Activated CD8-positive, alpha-beta T cell treated with anti-CD3 and anti-CD28 coated beads, Interleukin-2, amount 10 ng/mL, durations not matched to agents 7 days and 5 days (primary cell): ENCODE measurements at regions not wholly inside any gene's neighbourhood (a gene's known extent, or its start where the extent isn't known, plus 50 kb on each side); places are given as distances from the start of the nearest gene placed in this dataset.

ENCODE experiments used
- ATAC-seq: fragments of 150-1000 bp; cut with Tn5 transposase; one replicate; pipeline ENCODE4 v1.10.0; 2021; ENCODE audit warnings: moderate library complexity
- CTCF ChIA-PET: fragments of 350-600 bp; sonication (Branson Sonifier 250); formaldehyde crosslinking; loops from one replicate; lab custom pipeline; 2021; ENCODE audit warnings: antibody characterized with exemption; lab: Charles Lee
- POLR2A ChIA-PET: fragments of 350-600 bp; sonication (Branson Sonifier 250); formaldehyde crosslinking; loops from one replicate; lab custom pipeline; 2021; ENCODE audit warnings: antibody characterized with exemption; lab: Charles Lee
- DNase-seq: peaks from one replicate; pipeline ENCODE4 v3.0.0-alpha.2; 2020
- H3K27ac Mint-ChIP-seq: one replicate; pipeline ENCODE4 v1.8.0; 2021; ENCODE audit warnings: mild to moderate bottlenecking, mixed read lengths
- H3K27me3 Mint-ChIP-seq: one replicate; pipeline ENCODE4 v1.8.0; 2021; ENCODE audit warnings: low read depth, mixed read lengths
- H3K36me3 Mint-ChIP-seq: one replicate; pipeline ENCODE4 v1.8.0; 2021; ENCODE audit warnings: low read depth, mixed read lengths
- H3K4me1 Mint-ChIP-seq: one replicate; pipeline ENCODE4 v1.8.0; 2021; ENCODE audit warnings: low read depth, mixed read lengths
- H3K4me3 Mint-ChIP-seq: one replicate; pipeline ENCODE4 v1.8.0; 2021; ENCODE audit warnings: mild to moderate bottlenecking, mixed read lengths
- H3K9me3 Mint-ChIP-seq: one replicate; pipeline ENCODE4 v1.8.0; 2022; ENCODE audit warnings: mixed read lengths; ENCODE audit not compliant: insufficient read depth

GRCh38 chr14:82447586-82447985, 913.9 kb upstream of the SEL1L start:
- no peaks in the 10 kb centered on the region for H3K9me3 Mint-ChIP-seq
- no peaks in the 10 kb centered on the region for H3K27me3 Mint-ChIP-seq
- DNase-seq, result no peak
- no peaks in the 10 kb centered on the region for H3K36me3 Mint-ChIP-seq
- POLR2A ChIA-PET, result no interaction called here
- no peak for ATAC-seq
- H3K4me3 Mint-ChIP-seq, result no peak overlapping the region
- H3K4me1 Mint-ChIP-seq, result no peaks in the 10 kb centered on the region
- CTCF ChIA-PET, result interaction anchor here (0.7 kb wide), 1 partner anchor 1953 kb away, joined by 3 read pairs; no protein-coding TSS in a partner anchor
- no peak overlapping the region for H3K27ac Mint-ChIP-seq

DNA sequence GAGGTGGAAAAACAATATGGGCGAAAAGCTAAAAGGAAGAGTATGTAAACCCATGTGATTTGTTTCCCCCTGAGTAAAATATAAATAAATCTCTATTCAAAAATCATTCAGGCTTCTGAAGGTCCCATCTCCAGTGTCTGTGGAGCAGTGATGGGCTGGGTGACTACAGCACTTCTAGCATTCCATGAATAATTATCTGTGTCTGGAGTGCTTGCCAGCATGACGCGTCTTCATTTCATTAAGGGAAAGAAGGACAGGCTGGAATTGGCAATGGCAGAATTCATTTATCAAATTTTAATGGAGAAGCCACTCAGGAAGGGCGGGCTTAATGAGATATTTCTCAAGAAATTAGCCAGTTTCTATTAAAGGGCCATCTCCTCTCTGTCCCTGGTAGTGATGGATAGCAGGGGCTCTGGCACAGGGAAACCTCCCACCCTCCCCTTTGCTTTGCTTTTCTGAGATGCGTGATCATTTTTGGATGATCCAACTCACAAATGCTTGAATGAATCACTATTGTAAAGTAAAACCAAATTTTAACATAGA, 916.3 kb upstream of the SEL1L start:
- Mint-ChIP-seq H3K9me3 (no peaks in the 10 kb centered on the region), H3K4me3 (no peak overlapping the region), H3K4me1 (no peaks in the 10 kb centered on the region), H3K27me3 (no peaks in the 10 kb centered on the region), H3K27ac (no peak overlapping the region), H3K36me3 (no peaks in the 10 kb centered on the region)
- DNase-seq (no peak), ATAC-seq (no peak)
- CTCF ChIA-PET, result no interaction called here
- POLR2A ChIA-PET, result no interaction called here

- no peaks in the 10 kb centered on the region for H3K36me3 Mint-ChIP-seq
- ChIA-PET POLR2A (no interaction called here), CTCF (no interaction called here)
- no peaks in the 10 kb centered on the region for H3K4me1 Mint-ChIP-seq
- H3K4me3 Mint-ChIP-seq, result no peak overlapping the region
- H3K27ac Mint-ChIP-seq, result no peak overlapping the region
- DNase-seq, result no peak
- H3K27me3 Mint-ChIP-seq, result no peaks in the 10 kb centered on the region
- ATAC-seq, result no peak
- no peaks in the 10 kb centered on the region for H3K9me3 Mint-ChIP-seq
These were observed 918.0 kb upstream of the SEL1L start for GRCh38 chr14:82451675-82452074.

DNA sequence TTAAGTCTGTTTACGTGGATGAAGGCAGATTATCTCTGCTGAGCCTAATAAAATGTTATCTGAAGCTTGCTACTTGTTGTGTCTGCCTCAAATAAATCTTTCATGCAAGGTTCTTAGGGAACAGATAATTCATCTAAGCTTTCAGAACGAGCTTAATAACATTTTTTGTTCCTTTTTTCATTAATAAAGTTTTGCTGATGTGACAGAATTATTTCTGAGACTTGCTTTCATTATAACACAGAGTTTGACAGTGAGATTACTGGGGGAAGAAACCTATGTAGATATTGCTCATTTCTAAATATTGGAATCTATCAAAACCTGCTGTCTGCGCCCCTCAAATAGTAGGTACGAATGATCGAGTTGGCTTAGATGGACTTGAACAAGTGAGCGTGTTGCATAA, 948.7 kb upstream of the SEL1L start:
- Mint-ChIP-seq H3K36me3 (no peaks in the 10 kb centered on the region), H3K4me1 (no peaks in the 10 kb centered on the region), H3K9me3 (peaks cover 13% of the 10 kb centered on the region), H3K27ac (no peak overlapping the region), H3K4me3 (no peak overlapping the region), H3K27me3 (no peaks in the 10 kb centered on the region)
- DNase-seq (no peak), ATAC-seq (no peak)
- POLR2A ChIA-PET, result no interaction called here
- CTCF ChIA-PET, result no interaction called here

DNA sequence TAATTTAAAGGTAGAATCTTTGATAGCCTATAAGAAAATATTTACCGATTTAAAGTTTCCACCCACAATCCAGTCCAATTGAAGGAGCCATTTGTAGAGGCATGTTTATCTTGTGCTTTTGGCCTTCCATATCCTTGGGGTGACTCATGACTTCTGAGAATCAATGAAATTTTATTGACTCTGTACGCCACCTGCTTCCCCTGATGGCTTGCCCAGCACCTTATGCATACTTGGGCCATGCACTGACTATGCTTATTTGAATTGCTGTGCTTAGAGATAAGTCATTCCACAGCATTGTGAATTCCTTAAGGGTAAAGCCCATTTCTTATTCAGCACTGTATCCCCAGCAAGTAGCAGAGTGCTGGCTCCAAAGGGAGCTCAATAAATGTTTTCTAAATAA, 954.8 kb upstream of the SEL1L start:
- no peak overlapping the region for H3K27ac Mint-ChIP-seq
- ChIA-PET CTCF (no interaction called here), POLR2A (no interaction called here)
- no peaks in the 10 kb centered on the region for H3K36me3 Mint-ChIP-seq
- no peaks in the 10 kb centered on the region for H3K4me1 Mint-ChIP-seq
- H3K27me3 Mint-ChIP-seq, result no peaks in the 10 kb centered on the region
- DNase-seq (no peak), ATAC-seq (no peak)
- no peak overlapping the region for H3K4me3 Mint-ChIP-seq
- no peaks in the 10 kb centered on the region for H3K9me3 Mint-ChIP-seq

GRCh38 chr14:82490397-82490796, 956.7 kb upstream of the SEL1L start:
- Mint-ChIP-seq H3K9me3 (no peaks in the 10 kb centered on the region), H3K27me3 (no peaks in the 10 kb centered on the region), H3K4me1 (no peaks in the 10 kb centered on the region), H3K27ac (no peak overlapping the region), H3K36me3 (no peaks in the 10 kb centered on the region), H3K4me3 (no peak overlapping the region)
- DNase-seq, result no peak
- no peak for ATAC-seq
- POLR2A ChIA-PET, result no interaction called here
- CTCF ChIA-PET, result no interaction called here

DNA sequence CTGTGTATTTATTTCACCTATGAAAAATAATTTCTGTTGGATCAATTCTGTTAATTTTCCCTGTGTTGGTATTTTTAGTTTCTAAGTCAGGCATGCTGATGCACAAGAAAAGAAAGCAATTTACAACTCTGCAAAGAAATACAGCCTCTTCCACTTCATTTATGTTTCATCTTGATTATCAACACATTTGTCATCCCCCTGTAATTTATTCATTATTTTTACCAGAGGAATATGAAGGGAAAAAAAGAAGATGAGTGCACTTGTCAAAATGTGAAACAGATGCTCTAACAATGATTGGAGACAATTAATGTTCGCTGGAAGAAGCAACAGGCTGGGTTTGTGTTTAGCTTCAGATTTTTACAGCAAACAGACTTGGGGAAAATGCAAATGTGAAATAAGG, 958.5 kb upstream of the SEL1L start:
- ATAC-seq, result no peak
- no peaks in the 10 kb centered on the region for H3K4me1 Mint-ChIP-seq
- no peak for DNase-seq
- H3K27me3 Mint-ChIP-seq, result no peaks in the 10 kb centered on the region
- no peak overlapping the region for H3K27ac Mint-ChIP-seq
- POLR2A ChIA-PET, result no interaction called here
- CTCF ChIA-PET, result interaction anchor here (1.6 kb wide), 1 partner anchor 10 kb away, joined by 3 read pairs; no protein-coding TSS in a partner anchor
- no peak overlapping the region for H3K4me3 Mint-ChIP-seq
- H3K36me3 Mint-ChIP-seq, result no peaks in the 10 kb centered on the region
- H3K9me3 Mint-ChIP-seq, result peaks cover 5% of the 10 kb centered on the region

DNA sequence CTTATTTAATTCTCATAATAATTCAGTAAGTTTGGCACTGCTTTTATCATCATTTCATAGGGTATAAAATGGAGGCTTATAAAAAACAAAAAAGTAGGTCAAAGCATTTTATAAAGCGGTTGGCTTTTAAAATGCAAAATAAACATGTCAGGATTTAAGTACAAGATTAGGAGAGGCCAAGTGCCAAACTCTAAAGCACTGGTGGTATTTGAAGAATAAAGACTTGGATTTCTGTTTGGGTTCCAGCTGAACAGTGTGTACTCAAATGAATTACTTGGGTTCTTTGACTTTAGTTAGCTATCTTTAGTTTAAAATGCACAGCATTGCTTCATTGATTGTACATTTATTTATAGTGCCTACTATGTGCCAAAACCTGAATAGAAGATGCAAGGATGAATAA, 966.6 kb upstream of the SEL1L start:
- no peak overlapping the region for H3K27ac Mint-ChIP-seq
- H3K9me3 Mint-ChIP-seq, result peaks cover 9% of the 10 kb centered on the region
- no peaks in the 10 kb centered on the region for H3K27me3 Mint-ChIP-seq
- ChIA-PET CTCF (no interaction called here), POLR2A (no interaction called here)
- DNase-seq (no peak), ATAC-seq (no peak)
- no peaks in the 10 kb centered on the region for H3K4me1 Mint-ChIP-seq
- H3K4me3 Mint-ChIP-seq, result no peak overlapping the region
- H3K36me3 Mint-ChIP-seq, result no peaks in the 10 kb centered on the region

DNA sequence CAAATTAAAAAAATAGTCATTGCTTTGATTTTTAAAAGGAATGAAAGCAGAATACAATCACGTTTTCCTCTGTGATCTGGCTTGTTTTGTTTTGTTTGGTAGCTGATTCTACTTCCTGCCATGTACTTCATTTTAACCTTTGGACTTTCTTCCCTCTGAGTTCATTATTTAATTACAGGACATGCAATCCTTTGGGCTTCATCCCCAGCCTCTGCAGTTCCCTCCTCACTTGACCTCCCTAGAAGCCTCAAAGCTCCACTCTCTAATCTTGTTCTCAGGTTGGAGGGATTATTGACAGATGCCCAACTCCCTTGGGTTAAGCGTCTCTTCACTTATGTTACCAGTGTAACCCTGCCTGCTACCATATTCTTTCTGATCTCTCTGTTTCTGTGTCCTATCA, 967.9 kb upstream of the SEL1L start:
- Mint-ChIP-seq H3K27ac (no peak overlapping the region), H3K9me3 (peaks cover 5% of the 10 kb centered on the region), H3K4me1 (no peaks in the 10 kb centered on the region), H3K36me3 (no peaks in the 10 kb centered on the region), H3K4me3 (no peak overlapping the region), H3K27me3 (no peaks in the 10 kb centered on the region)
- POLR2A ChIA-PET, result no interaction called here
- ATAC-seq (no peak), DNase-seq (no peak)
- CTCF ChIA-PET, result no interaction called here

GRCh38 chr14:82502043-82502442, 968.4 kb upstream of the SEL1L start:
- Mint-ChIP-seq H3K4me1 (no peaks in the 10 kb centered on the region), H3K27me3 (no peaks in the 10 kb centered on the region), H3K27ac (no peak overlapping the region), H3K9me3 (peaks cover 4% of the 10 kb centered on the region), H3K4me3 (no peak overlapping the region), H3K36me3 (no peaks in the 10 kb centered on the region)
- ChIA-PET CTCF (interaction anchor here (0.8 kb wide), 1 partner anchor 9 kb away, joined by 3 read pairs; no protein-coding TSS in a partner anchor), POLR2A (no interaction called here)
- no peak for ATAC-seq
- no peak for DNase-seq

GRCh38 chr14:82504894-82505293, 971.2 kb upstream of the SEL1L start:
- Mint-ChIP-seq H3K4me1 (no peaks in the 10 kb centered on the region), H3K9me3 (peaks cover 4% of the 10 kb centered on the region), H3K27me3 (no peaks in the 10 kb centered on the region), H3K4me3 (no peak overlapping the region), H3K27ac (no peak overlapping the region), H3K36me3 (no peaks in the 10 kb centered on the region)
- no peak for DNase-seq
- ATAC-seq, result no peak
- ChIA-PET POLR2A (no interaction called here), CTCF (no interaction called here)

GRCh38 chr14:82510007-82510406, 976.4 kb upstream of the SEL1L start:
- H3K9me3 Mint-ChIP-seq, result no peaks in the 10 kb centered on the region
- no peak overlapping the region for H3K27ac Mint-ChIP-seq
- H3K27me3 Mint-ChIP-seq, result no peaks in the 10 kb centered on the region
- no peaks in the 10 kb centered on the region for H3K36me3 Mint-ChIP-seq
- no peak for DNase-seq
- no peaks in the 10 kb centered on the region for H3K4me1 Mint-ChIP-seq
- ChIA-PET POLR2A (no interaction called here), CTCF (no interaction called here)
- ATAC-seq, result no peak
- H3K4me3 Mint-ChIP-seq, result no peak overlapping the region

DNA sequence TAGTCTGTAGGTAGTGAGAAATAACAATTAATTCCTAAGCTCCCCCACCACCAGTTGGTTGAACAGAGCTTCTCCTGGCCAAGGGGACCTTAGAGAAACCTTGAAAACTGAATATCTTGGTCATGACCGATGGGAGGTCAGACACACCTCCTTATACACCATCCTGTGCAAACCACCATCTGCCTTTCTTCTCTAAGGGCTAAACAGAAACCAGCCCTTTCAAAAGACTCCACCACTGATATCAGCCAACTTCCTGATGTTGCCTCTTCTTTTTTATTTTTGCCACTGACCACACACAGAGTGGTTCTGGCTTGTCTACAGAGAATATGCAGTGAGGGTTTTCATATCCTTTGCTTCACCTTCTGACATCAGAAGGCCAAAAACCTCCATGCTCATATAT, 977.7 kb upstream of the SEL1L start:
- no peak for DNase-seq
- Mint-ChIP-seq H3K4me1 (no peaks in the 10 kb centered on the region), H3K9me3 (no peaks in the 10 kb centered on the region), H3K27me3 (no peaks in the 10 kb centered on the region), H3K36me3 (no peaks in the 10 kb centered on the region), H3K4me3 (no peak overlapping the region), H3K27ac (no peak overlapping the region)
- no peak for ATAC-seq
- POLR2A ChIA-PET, result no interaction called here
- CTCF ChIA-PET, result no interaction called here
